ENCODE measurements at regions not wholly inside any gene's neighbourhood (a gene's known extent, or its start where the extent isn't known, plus 50 kb on each side); places are given as distances from the start of the nearest gene placed in this dataset.
"Not testable (repeated sequence)": the region's sequence is repeated elsewhere in the genome, so short reads cannot be mapped to it uniquely, and the experiment has no call there.

GRCh38 chr7:120054376-120055100 lies 218.4 kb upstream of the KCND2 start:
- no peak for DNase-seq

GRCh38 chr7:120055300-120055699 lies 217.7 kb upstream of the KCND2 start:
- DNase-seq: no peak

- no peak for DNase-seq
Observed at GRCh38 chr7:120056227-120056626, 216.7 kb upstream of the KCND2 start.

GRCh38 chr7:120059641-120060040 lies 213.3 kb upstream of the KCND2 start:
- no peak for DNase-seq

GRCh38 chr7:120060281-120060680 lies 212.7 kb upstream of the KCND2 start:
- no peak for DNase-seq

GRCh38 chr7:120060875-120061274 lies 212.1 kb upstream of the KCND2 start:
- no peak for DNase-seq

GRCh38 chr7:120064565-120064964 lies 208.4 kb upstream of the KCND2 start:
- DNase-seq: no peak

- DNase-seq: not testable (repeated sequence)
Observed at GRCh38 chr7:120066898-120067297, 206.1 kb upstream of the KCND2 start.

GRCh38 chr7:120070201-120070600 lies 202.8 kb upstream of the KCND2 start:
- DNase-seq: no peak

- DNase-seq: no peak
Observed at GRCh38 chr7:120077777-120078176, 195.2 kb upstream of the KCND2 start.

- DNase-seq: no peak
Observed at GRCh38 chr7:120079022-120079421, 194.0 kb upstream of the KCND2 start.

- DNase-seq: no peak
Observed at GRCh38 chr7:120079704-120080103, 193.3 kb upstream of the KCND2 start.

- not testable (repeated sequence) for DNase-seq
Observed at GRCh38 chr7:120086468-120086867, 186.5 kb upstream of the KCND2 start.

- DNase-seq: peak; percentile 16
Observed at GRCh38 chr7:120089968-120090367, 183.0 kb upstream of the KCND2 start.

- no peak for DNase-seq
Observed at GRCh38 chr7:120091807-120092206, 181.2 kb upstream of the KCND2 start.

GRCh38 chr7:120097020-120097419 lies 176.0 kb upstream of the KCND2 start:
- DNase-seq: no peak

GRCh38 chr7:120097774-120098173 lies 175.2 kb upstream of the KCND2 start:
- DNase-seq: no peak

GRCh38 chr7:120108376-120108775 lies 164.6 kb upstream of the KCND2 start:
- DNase-seq: no peak

GRCh38 chr7:120110169-120110568 lies 162.8 kb upstream of the KCND2 start:
- DNase-seq: no peak

- DNase-seq: no peak
Observed at GRCh38 chr7:120114626-120115025, 158.3 kb upstream of the KCND2 start.

- DNase-seq: no peak
Observed at GRCh38 chr7:120123528-120123927, 149.4 kb upstream of the KCND2 start.

GRCh38 chr7:120131096-120131839 lies 141.7 kb upstream of the KCND2 start:
- no peak for DNase-seq

- no peak for DNase-seq
Observed at GRCh38 chr7:120138497-120138896, 134.5 kb upstream of the KCND2 start.

GRCh38 chr7:120156476-120156875 lies 116.5 kb upstream of the KCND2 start:
- DNase-seq: no peak

- no peak for DNase-seq
Observed at GRCh38 chr7:120160166-120160565, 112.8 kb upstream of the KCND2 start.
